ENCODE measurements at regions not wholly inside any gene's neighbourhood (a gene's known extent, or its start where the extent isn't known, plus 50 kb on each side); places are given as distances from the start of the nearest gene placed in this dataset.

DNA sequence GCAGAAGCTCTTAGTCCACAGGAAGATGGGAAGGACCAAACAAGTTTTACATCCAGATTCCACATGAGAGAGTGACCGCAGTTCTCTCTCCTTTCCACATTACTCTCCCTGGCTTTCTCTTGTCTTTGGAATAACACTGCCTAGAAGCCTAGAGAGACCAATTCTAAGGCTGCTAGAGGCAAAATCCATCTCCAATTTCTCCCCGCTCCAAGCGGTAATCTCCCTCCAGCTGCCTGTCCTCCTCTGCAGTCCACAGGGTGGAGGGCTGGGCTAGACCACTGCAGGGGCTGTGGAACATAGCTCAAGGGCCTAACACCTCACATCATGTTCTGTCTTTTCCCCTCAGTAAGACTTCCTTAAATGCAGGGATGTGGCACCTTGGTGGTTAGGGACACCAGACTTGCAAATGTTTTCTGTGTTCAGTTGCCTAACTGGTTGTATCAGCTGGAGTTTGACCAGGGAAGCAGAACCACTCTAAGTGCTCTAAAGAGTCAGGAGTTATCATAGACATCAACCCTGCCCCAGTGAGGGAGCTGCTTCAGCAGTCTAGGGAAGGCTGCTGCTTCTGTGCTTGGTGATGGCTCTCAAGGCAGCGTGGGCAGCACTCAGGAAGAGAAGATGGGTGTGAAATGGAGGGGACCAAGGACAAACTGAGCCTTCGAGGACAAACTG lies 423.1 kb downstream of the BCOR start:
- H3K9me3 ChIP-seq (ENCODE audit: low read depth, low read length), result no peaks in the 10 kb centered on the region
- no peaks in the 10 kb centered on the region for H3K4me1 ChIP-seq (ENCODE audit: insufficient read depth, low read length)
- H3K27me3 ChIP-seq (ENCODE audit: insufficient read depth, low read length), result no peaks in the 10 kb centered on the region
- H3K4me3 ChIP-seq (ENCODE audit: low read length), result no peak overlapping the region

DNA sequence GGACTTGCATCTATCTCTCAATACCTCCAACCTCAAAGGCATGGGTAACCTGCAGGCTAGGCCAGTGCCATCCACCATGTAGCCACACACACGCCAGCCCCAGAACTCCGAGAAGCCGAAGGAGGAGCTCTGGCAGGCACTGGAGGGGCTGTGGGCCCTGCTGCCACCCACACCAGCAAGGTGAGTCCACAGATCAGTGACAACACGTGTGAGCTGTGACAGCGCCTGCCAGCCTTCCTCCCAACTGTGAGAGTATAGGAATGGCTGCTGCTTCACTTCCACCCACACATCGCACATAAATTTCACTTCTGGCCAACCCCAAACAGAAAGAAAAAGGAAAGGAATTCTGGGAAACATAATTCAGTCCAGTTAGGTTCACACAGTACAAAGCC lies 422.6 kb downstream of the BCOR start:
- Histone ChIP-seq H3K9me3 (ENCODE audit: low read depth, low read length) (no peaks in the 10 kb centered on the region), H3K27me3 (ENCODE audit: insufficient read depth, low read length) (no peaks in the 10 kb centered on the region), H3K4me3 (ENCODE audit: low read length) (no peak overlapping the region)

DNA sequence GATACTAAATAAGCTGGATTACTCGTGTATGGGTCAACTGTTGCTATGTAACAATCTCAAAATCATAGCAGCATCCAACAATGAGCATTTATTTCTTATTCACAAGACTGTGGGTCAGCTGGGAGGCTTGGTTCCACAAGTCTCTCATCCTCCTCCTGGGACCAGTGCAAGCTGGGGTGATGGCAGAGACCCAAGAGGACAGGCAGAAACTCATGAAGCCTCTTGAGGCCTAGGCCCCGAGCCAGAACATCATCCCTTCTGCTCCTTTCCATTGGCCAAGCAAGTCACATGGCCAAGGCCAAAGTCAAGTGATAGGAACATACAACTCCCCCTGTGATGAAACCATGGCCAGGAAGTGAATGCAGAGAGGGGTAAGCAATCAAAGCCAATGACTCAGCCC lies 422.1 kb downstream of the BCOR start:
- no peaks in the 10 kb centered on the region for H3K27me3 ChIP-seq (ENCODE audit: insufficient read depth, low read length)
- H3K9me3 ChIP-seq (ENCODE audit: low read depth, low read length), result no peaks in the 10 kb centered on the region
- no peaks in the 10 kb centered on the region for H3K4me1 ChIP-seq (ENCODE audit: insufficient read depth, low read length)
- H3K4me3 ChIP-seq (ENCODE audit: low read length), result no peak overlapping the region

More for the DNA sequence above, 422.6 kb downstream of the BCOR start:
- no peaks in the 10 kb centered on the region for H3K4me1 ChIP-seq (ENCODE audit: insufficient read depth, low read length)

DNA sequence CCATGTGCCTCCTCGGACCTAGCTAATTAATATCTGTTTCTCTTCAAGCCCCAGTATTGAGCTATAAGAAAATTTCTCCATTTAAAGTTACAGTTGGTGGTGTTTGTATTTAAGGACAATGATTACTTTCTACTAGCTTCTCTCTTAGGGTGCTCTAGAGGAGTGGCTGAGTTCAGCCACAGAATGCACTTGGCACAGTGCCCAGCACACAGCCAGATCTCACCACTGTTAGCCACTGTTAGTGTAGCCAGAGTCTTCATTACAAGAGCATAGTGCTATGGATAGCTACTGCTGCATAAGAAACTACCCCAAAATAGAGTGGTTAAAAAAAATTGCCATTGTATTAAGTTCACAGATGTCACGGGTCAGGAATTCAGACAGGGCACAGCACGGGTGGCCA lies 421.3 kb downstream of the BCOR start:
- Histone ChIP-seq H3K4me1 (ENCODE audit: insufficient read depth, low read length) (no peaks in the 10 kb centered on the region), H3K9me3 (ENCODE audit: low read depth, low read length) (no peaks in the 10 kb centered on the region), H3K27me3 (ENCODE audit: insufficient read depth, low read length) (no peaks in the 10 kb centered on the region), H3K4me3 (ENCODE audit: low read length) (no peak overlapping the region)

DNA sequence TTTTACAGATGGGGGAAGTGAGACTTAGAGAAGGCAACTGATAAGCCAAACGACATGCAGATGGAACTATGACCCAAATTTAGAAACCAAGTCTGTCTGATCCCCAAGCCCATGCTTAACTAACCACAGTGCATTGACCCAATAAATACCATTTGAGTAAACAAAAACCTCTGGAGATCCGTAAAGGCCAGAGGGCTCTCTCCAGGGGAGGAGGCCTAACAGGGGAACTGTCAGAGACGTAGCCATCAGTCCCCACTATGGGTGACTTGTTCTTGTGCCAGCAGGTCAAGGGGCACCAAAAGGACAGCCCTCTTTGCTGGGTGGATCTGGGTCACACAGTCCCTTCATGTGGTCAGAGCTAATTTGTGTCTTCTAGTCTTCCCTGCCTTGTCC lies 420.2 kb downstream of the BCOR start:
- no peaks in the 10 kb centered on the region for H3K9me3 ChIP-seq (ENCODE audit: low read depth, low read length)
- H3K27me3 ChIP-seq (ENCODE audit: insufficient read depth, low read length), result no peaks in the 10 kb centered on the region
- no peaks in the 10 kb centered on the region for H3K4me1 ChIP-seq (ENCODE audit: insufficient read depth, low read length)
- H3K4me3 ChIP-seq (ENCODE audit: low read length), result no peak overlapping the region

DNA sequence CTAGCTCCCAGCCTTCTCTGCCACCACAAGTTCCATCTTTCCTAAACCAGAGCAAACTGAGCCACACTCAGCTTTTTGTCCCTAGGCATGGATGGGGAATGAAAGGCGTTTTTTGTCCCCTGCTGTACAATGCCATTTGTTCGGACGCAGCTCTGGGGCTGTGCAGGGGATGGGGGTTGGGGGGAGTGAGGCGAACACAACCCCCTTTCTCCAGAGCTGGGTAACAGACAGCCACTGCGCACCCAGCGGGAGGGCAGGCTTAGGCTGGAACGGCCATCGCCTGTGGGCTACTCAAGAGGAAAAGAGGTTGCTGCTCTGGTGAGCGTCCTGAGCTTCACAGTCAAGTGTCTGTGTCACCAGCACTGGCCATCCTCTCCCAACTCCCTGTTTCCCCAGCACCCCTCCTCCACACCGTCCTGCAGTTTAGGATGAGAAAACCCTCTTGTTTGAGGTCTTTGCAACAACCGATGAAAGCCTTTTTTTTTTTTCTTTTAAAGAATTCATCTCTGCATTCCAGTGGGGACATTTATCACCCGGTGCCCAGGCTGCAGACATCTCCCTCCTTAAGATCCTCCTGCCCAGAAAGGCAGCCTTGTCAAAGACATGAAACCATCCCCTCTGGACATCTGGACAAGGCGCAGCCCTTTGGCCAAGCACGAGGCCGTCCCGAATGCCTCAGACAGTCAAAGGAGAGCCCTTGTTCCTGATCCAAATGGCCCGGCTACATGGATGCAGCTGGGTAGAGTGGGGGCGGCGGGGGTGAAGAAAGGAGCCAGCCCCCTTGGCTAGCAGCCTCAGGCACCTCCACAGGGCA lies 419.6 kb downstream of the BCOR start:
- Histone ChIP-seq H3K4me1 (ENCODE audit: insufficient read depth, low read length) (no peaks in the 10 kb centered on the region), H3K27me3 (ENCODE audit: insufficient read depth, low read length) (no peaks in the 10 kb centered on the region), H3K9me3 (ENCODE audit: low read depth, low read length) (no peaks in the 10 kb centered on the region), H3K4me3 (ENCODE audit: low read length) (no peak overlapping the region)

DNA sequence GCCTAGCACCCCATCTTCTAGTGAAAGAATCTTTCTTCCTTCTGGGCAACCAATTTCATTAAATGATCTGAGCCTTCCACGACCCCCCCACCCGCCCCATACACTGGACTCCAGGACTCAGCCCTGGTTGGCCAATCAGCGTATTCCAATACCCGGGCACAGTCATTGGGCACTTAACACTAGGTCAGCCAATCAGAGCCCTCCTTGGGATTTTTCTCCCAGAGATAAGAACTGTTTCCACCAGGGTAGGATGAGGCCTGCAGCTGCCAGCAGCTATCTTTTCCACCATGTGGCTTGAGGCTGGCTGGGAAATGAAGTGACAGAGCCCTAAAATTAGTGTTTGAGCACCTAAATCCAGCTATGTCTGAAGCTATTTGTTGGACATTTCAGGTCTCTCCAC lies 418.8 kb downstream of the BCOR start:
- no peaks in the 10 kb centered on the region for H3K27me3 ChIP-seq (ENCODE audit: insufficient read depth, low read length)
- H3K4me1 ChIP-seq (ENCODE audit: insufficient read depth, low read length), result no peaks in the 10 kb centered on the region
- H3K9me3 ChIP-seq (ENCODE audit: low read depth, low read length), result no peaks in the 10 kb centered on the region
- H3K4me3 ChIP-seq (ENCODE audit: low read length), result no peak overlapping the region

DNA sequence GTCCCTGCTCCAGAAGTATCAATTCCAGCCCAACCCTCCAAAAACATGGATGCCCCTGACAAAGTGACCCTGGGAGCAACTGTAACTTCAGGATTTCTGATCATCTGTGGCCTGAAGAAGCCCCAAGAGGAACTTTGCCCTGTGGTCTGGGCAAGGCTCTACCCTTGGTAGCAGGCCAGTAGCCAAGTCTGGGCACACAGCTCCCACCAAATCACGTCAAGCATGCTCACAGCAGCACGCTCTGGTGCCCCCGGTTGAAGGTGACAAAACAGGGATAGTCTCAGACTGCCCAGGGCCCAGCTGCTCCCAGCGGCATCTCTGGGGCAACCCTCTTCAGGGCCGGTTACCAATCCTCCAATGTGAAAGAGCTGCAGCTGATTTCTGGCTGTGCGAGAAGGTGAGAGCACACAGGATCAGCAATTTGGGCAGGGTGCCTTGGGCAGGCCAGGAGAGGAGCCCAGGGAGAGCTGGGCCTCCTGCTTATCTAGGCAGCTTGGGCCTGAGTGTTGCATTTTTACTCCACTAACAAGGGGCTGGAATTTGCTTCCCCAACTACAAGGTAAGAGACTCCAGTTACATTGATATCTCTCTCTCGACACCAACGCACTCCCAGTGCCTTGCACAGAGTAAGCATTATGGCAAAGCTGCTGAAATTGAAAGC lies 418.1 kb downstream of the BCOR start:
- no peaks in the 10 kb centered on the region for H3K27me3 ChIP-seq (ENCODE audit: insufficient read depth, low read length)
- H3K9me3 ChIP-seq (ENCODE audit: low read depth, low read length), result no peaks in the 10 kb centered on the region
- no peak overlapping the region for H3K4me3 ChIP-seq (ENCODE audit: low read length)
- H3K4me1 ChIP-seq (ENCODE audit: insufficient read depth, low read length), result no peaks in the 10 kb centered on the region

DNA sequence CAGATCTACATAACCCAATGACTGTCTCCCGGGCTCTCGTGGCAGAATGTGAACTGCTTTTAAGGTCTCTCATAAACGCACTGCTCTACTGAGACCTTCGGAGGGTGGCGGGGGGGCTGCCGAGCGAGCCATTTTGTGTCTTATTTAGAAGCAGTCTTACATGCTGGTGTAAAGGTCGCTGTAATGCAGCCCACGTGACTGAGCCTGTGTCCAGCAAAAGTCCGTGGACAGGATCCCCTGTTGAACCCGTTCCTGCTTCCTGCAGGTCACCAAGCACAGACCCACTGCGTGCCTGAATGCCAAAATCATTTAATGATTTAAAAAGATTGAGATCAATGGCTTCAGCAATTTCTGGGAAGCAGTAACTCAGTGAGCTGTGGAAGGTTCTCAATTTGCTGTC lies 415.9 kb downstream of the BCOR start:
- H3K4me3 ChIP-seq (ENCODE audit: low read length), result no peak overlapping the region
- no peaks in the 10 kb centered on the region for H3K27me3 ChIP-seq (ENCODE audit: insufficient read depth, low read length)
- no peaks in the 10 kb centered on the region for H3K9me3 ChIP-seq (ENCODE audit: low read depth, low read length)
- H3K4me1 ChIP-seq (ENCODE audit: insufficient read depth, low read length), result no peaks in the 10 kb centered on the region

DNA sequence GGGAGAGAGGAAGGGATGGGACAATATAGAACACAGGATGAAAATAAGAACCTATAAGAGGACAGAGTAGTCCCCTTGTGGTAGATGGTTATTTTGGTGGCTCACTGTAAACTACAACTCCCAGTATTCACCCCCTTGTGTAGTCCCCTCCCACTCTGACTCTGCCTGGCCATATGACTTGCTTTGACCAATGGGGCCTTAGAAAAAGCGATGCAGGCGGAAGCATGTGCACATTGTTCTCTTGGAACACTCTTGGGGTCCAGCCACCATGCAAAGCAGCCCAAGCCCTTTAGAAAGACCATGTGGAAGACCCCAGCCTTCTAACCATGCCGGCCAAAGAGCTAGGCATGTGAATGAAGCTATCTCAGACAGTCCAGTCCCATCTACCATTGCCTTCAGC lies 415.0 kb downstream of the BCOR start:
- no peaks in the 10 kb centered on the region for H3K4me1 ChIP-seq (ENCODE audit: insufficient read depth, low read length)
- H3K4me3 ChIP-seq (ENCODE audit: low read length), result no peak overlapping the region

DNA sequence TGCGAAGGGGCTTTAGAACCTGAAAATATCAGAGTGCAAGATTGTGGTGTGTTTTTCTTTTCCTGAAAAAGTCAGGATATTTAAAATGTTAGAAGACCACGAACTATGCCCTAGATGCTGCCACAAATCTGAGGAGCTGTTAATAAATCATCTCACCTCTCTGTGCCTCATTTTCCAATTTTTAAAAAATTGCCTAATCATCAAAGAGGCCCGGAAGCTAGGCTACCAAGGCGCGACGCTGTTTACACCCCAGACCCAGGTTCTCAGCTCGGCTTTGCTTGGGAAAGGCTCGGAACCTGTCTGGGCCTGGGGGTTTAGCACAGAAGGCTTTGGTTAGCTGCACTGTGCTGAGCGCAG lies 409.6 kb downstream of the BCOR start:
- H3K9me3 ChIP-seq (ENCODE audit: low read depth, low read length), result no peaks in the 10 kb centered on the region
- H3K4me3 ChIP-seq (ENCODE audit: low read length), result no peak overlapping the region
- H3K27me3 ChIP-seq (ENCODE audit: insufficient read depth, low read length), result peaks cover 15% of the 10 kb centered on the region
- peaks cover 4% of the 10 kb centered on the region for H3K4me1 ChIP-seq (ENCODE audit: insufficient read depth, low read length)

More for the DNA sequence above, 415.0 kb downstream of the BCOR start:
- H3K9me3 ChIP-seq (ENCODE audit: low read depth, low read length), result no peaks in the 10 kb centered on the region
- H3K27me3 ChIP-seq (ENCODE audit: insufficient read depth, low read length), result peaks cover 6% of the 10 kb centered on the region

DNA sequence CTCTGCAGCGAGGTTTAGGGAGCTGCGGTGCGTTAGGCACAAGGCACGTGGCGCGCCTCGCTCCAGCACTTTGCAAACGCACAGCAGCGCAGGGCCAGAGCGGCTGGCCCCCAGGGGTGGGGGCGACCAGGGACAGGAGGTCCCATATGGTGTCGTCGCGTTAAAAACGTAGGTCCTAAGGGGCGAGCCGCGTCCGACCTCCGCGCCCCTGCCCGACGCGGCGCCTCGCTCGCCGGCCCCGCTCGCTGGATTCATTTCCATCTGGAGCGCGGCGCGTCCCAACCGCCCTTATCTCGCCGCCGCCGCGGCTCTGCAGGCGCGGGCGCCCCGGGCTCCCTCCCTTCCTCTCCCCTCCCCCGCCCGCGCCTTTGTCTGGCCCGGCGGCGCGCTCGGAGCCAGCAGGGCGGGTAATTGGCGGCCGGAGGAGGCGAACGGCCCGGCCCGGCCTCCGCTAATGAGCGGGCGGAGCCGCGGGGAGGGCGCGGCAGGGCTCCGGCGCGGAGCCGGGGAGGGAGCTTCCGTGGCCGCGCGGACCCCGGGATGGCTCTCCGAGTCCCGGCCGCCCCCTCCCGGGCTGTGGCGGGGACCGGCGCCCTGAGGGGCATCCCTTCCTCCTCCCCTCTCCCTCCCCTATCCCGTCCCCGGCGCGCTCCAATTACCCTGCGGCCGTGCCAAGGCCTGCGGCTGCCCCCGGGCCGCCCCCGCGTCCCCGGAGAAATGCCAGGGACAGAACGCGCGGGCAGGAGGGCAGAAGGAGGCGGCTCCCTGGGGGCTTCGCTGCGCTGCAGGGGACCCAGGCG lies 409.0 kb downstream of the BCOR start:
- Histone ChIP-seq H3K27me3 (ENCODE audit: insufficient read depth, low read length) (peaks cover 15% of the 10 kb centered on the region), H3K4me1 (ENCODE audit: insufficient read depth, low read length) (peaks cover 4% of the 10 kb centered on the region), H3K9me3 (ENCODE audit: low read depth, low read length) (no peaks in the 10 kb centered on the region), H3K4me3 (ENCODE audit: low read length) (no peak overlapping the region)

DNA sequence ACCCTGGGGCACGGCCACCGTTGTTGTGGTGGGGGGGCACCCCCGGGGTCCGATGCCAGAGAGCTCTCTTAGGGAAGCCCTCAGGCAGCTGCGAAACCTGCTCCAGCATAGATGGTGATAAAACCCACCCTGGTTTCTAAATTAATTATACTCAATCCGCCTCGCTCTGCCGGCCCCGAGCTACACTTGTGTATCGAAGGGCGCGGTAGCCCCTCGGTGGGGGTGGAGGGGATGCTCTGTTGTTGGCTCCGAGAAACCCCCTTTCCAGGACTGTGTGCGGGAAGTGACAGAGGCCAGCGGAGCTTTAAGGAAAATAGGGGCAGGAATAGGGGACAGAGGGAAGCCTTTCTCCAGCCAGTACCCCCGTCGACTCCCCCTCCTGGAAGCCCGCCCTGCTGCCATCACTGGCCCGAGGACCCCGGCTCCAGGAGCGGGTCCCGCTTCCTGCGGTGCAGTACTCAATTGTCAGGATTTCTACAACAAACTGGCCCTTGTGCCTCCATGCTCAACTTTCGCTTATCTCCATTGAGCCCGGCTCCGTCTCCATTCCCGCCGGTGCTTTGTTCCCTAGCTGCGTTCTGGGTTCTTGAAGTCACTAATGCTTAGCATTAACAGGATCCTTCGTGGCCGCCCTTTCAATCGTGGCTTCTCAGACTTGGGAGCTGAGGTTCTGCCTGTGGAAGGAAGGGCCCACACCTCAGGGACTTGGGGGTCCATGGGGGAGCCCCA lies 408.2 kb downstream of the BCOR start:
- peaks cover 15% of the 10 kb centered on the region for H3K27me3 ChIP-seq (ENCODE audit: insufficient read depth, low read length)
- peaks cover 4% of the 10 kb centered on the region for H3K4me1 ChIP-seq (ENCODE audit: insufficient read depth, low read length)
- no peak overlapping the region for H3K4me3 ChIP-seq (ENCODE audit: low read length)
- H3K9me3 ChIP-seq (ENCODE audit: low read depth, low read length), result no peaks in the 10 kb centered on the region

DNA sequence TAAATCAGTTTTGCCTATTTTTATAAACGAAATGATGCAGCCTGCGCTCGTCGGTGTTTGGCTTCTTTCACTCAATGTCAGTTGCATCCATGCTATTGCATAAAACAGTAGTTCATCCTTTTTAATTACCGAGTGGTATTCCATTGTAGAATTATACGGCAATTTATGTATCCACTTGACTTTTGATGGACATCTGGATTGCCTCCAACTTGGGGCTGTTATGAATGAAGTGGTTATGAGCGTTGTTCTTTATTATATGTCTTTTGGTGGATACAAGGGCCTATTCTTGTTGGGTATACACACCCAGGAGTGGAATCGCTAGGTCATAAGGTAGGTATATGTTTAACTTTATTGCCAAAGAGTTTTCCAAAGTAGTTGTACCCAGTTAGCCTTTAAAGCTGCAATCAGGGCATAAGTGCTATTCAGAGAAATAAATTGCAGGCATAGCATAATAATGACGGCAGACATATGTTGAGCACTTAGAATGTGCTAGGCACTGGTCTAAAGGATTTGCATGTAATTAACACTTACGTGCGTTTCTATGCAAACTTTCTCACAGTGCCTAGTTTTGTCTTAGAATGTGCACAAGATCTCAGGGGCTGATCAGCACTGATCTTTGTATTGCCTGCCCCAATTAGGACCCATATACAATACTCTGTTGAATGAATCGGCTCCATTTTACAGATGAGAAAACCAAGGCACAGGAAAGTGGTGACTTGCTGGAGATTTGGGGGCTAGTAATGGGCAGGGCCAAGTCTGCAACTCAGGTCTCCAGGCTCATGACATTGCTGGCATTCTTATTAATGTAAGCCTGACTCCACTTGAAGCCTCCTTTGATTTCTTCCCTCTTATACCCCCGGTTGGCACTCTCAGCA lies 407.0 kb downstream of the BCOR start:
- H3K4me1 ChIP-seq (ENCODE audit: insufficient read depth, low read length), result peaks cover 4% of the 10 kb centered on the region
- H3K4me3 ChIP-seq (ENCODE audit: low read length), result no peak overlapping the region
- H3K9me3 ChIP-seq (ENCODE audit: low read depth, low read length), result no peaks in the 10 kb centered on the region

More for the DNA sequence above, 407.0 kb downstream of the BCOR start:
- peaks cover 15% of the 10 kb centered on the region for H3K27me3 ChIP-seq (ENCODE audit: insufficient read depth, low read length)
